ENCODE measurements at regions not wholly inside any gene's neighbourhood (a gene's known extent, or its start where the extent isn't known, plus 50 kb on each side); places are given as distances from the start of the nearest gene placed in this dataset.

GRCh38 chr1:58971629-58972140 lies 187.8 kb upstream of the JUN start:
- DNase-seq (ENCODE audit: low read depth in 2 of 2): no peak

- DNase-seq (ENCODE audit: low read depth in 2 of 2): no peak
These were observed 192.0 kb upstream of the JUN start for GRCh38 chr1:58975888-58976287.

- no peak for DNase-seq (ENCODE audit: low read depth in 2 of 2)
These were observed 192.4 kb upstream of the JUN start for GRCh38 chr1:58976294-58976693.

GRCh38 chr1:58977598-58977997 lies 193.8 kb upstream of the JUN start:
- no peak for DNase-seq (ENCODE audit: low read depth in 2 of 2)

GRCh38 chr1:58978096-58978495 lies 194.2 kb upstream of the JUN start:
- no peak for DNase-seq (ENCODE audit: low read depth in 2 of 2)

- no peak for DNase-seq (ENCODE audit: low read depth in 2 of 2)
These were observed 195.2 kb upstream of the JUN start for GRCh38 chr1:58979086-58979485.

GRCh38 chr1:58979677-58980076 lies 195.8 kb upstream of the JUN start:
- no peak for DNase-seq (ENCODE audit: low read depth in 2 of 2)

- no peak for DNase-seq (ENCODE audit: low read depth in 2 of 2)
These were observed 197.5 kb upstream of the JUN start for GRCh38 chr1:58981392-58981791.

GRCh38 chr1:58982259-58982998 lies 198.6 kb upstream of the JUN start:
- no peak for DNase-seq (ENCODE audit: low read depth in 2 of 2)

- DNase-seq (ENCODE audit: low read depth in 2 of 2): no peak
These were observed 199.3 kb upstream of the JUN start for GRCh38 chr1:58983162-58983561.

- DNase-seq (ENCODE audit: low read depth in 2 of 2): no peak
These were observed 199.9 kb upstream of the JUN start for GRCh38 chr1:58983633-58984245.

- DNase-seq (ENCODE audit: low read depth in 2 of 2): no peak
These were observed 203.3 kb upstream of the JUN start for GRCh38 chr1:58986996-58987767.

GRCh38 chr1:58988752-58989151 lies 204.9 kb upstream of the JUN start:
- no peak for DNase-seq (ENCODE audit: low read depth in 2 of 2)

- DNase-seq (ENCODE audit: low read depth in 2 of 2): no peak
These were observed 206.0 kb upstream of the JUN start for GRCh38 chr1:58989845-58990244.

- no peak for DNase-seq (ENCODE audit: low read depth in 2 of 2)
These were observed 207.5 kb upstream of the JUN start for GRCh38 chr1:58991305-58991704.

- no peak for DNase-seq (ENCODE audit: low read depth in 2 of 2)
These were observed 208.8 kb upstream of the JUN start for GRCh38 chr1:58992643-58993042.

- no peak for DNase-seq (ENCODE audit: low read depth in 2 of 2)
These were observed 209.6 kb upstream of the JUN start for GRCh38 chr1:58993403-58993802.

- no peak for DNase-seq (ENCODE audit: low read depth in 2 of 2)
These were observed 210.8 kb upstream of the JUN start for GRCh38 chr1:58994664-58995063.

GRCh38 chr1:58996341-58997059 lies 212.7 kb upstream of the JUN start:
- DNase-seq (ENCODE audit: low read depth in 2 of 2): no peak

- no peak for DNase-seq (ENCODE audit: low read depth in 2 of 2)
These were observed 213.2 kb upstream of the JUN start for GRCh38 chr1:58997060-58997411.

- no peak for DNase-seq (ENCODE audit: low read depth in 2 of 2)
These were observed 213.8 kb upstream of the JUN start for GRCh38 chr1:58997637-58998036.

- no peak for DNase-seq (ENCODE audit: low read depth in 2 of 2)
These were observed 215.8 kb upstream of the JUN start for GRCh38 chr1:58999676-59000075.
